WTC11 (cell line): ENCODE measurements at regions not wholly inside any gene's neighbourhood (a gene's known extent, or its start where the extent isn't known, plus 50 kb on each side); places are given as distances from the start of the nearest gene placed in this dataset.

ENCODE experiments used
- ATAC-seq: fragments of 200-7000 bp; cut with Tn5 transposase; 2 replicates; pipeline ENCODE4 v1.10.0; 2021; ENCODE audit warnings: mild to moderate bottlenecking, moderate library complexity
- CTCF ChIA-PET: fragments of 300-600 bp; sonication (Branson Sonifier 250); formaldehyde crosslinking; loops from one replicate; lab custom pipeline; 2021; ENCODE audit warnings: antibody characterized with exemption; lab: Charles Lee
- POLR2A ChIA-PET: fragments of 350-600 bp; sonication (Branson Sonifier 250); formaldehyde crosslinking; loops from one replicate; lab custom pipeline; 2021; ENCODE audit warnings: antibody characterized with exemption; lab: Charles Lee
- DNase-seq: peaks from one replicate; pipeline ENCODE4 v3.0.0; 2021; ENCODE audit warnings: low spot score
- H3K27ac Mint-ChIP-seq: 2 replicates; pipeline ENCODE4 v1.8.0; 2021; ENCODE audit warnings: mixed read lengths
- H3K27me3 Mint-ChIP-seq: 2 replicates; pipeline ENCODE4 v1.8.0; 2021; ENCODE audit warnings: low read depth, mild to moderate bottlenecking, moderate library complexity, mixed read lengths
- H3K36me3 Mint-ChIP-seq: 2 replicates; pipeline ENCODE4 v1.8.0; 2021; ENCODE audit warnings: mixed read lengths
- H3K4me1 Mint-ChIP-seq: 2 replicates; pipeline ENCODE4 v1.8.0; 2022; ENCODE audit warnings: mixed read lengths
- H3K4me3 Mint-ChIP-seq: 2 replicates; pipeline ENCODE4 v1.8.0; 2021; ENCODE audit warnings: mild to moderate bottlenecking, moderate library complexity, mixed read lengths
- H3K9me3 Mint-ChIP-seq: 2 replicates; pipeline ENCODE4 v1.8.0; 2021; ENCODE audit warnings: mixed read lengths
- AR ChIP-seq: fragments of 250-450 bp; sonication (Bioruptor Pico); IDR thresholded peaks from 2 replicates; pipeline ENCODE4 v1.9.0; 2021; ENCODE audit warnings: mild to moderate bottlenecking
- ATF2 ChIP-seq: sonication (generic); formaldehyde crosslinking; IDR thresholded peaks from 2 replicates; pipeline ENCODE4 v1.8.1; 2022; ENCODE audit warnings: low read depth, missing genetic modification reagents, borderline replicate concordance
- E2F4 ChIP-seq: sonication (generic); formaldehyde crosslinking; IDR thresholded peaks from 2 replicates; pipeline ENCODE4 v1.8.1; 2022; ENCODE audit warnings: low read depth, mild to moderate bottlenecking, moderate library complexity, missing genetic modification reagents, borderline replicate concordance
- MAX ChIP-seq: sonication (generic); formaldehyde crosslinking; IDR thresholded peaks from 2 replicates; pipeline ENCODE4 v1.8.0; 2022; ENCODE audit warnings: mild to moderate bottlenecking, missing genetic modification reagents
- NFATC4 ChIP-seq: fragments of 250-450 bp; sonication (Bioruptor Pico); IDR thresholded peaks from 2 replicates; pipeline ENCODE4 v1.9.0; 2021; ENCODE audit warnings: mild to moderate bottlenecking
- NR1H2 ChIP-seq: sonication (generic); formaldehyde crosslinking; IDR thresholded peaks from 2 replicates; pipeline ENCODE4 v1.9.0; 2021; ENCODE audit warnings: mild to moderate bottlenecking, moderate library complexity, missing genetic modification reagents
- PRRX2 ChIP-seq: fragments of 250-450 bp; sonication (Bioruptor Pico); IDR thresholded peaks from 2 replicates; pipeline ENCODE4 v1.8.0; 2021; ENCODE audit warnings: mild to moderate bottlenecking
- RELA ChIP-seq: sonication (generic); formaldehyde crosslinking; IDR thresholded peaks from 2 replicates; pipeline ENCODE4 v1.8.1; 2022; ENCODE audit warnings: missing genetic modification reagents, mild to moderate bottlenecking, borderline replicate concordance
- SMAD3 ChIP-seq: sonication (generic); formaldehyde crosslinking; IDR thresholded peaks from 2 replicates; pipeline ENCODE4 v1.8.0; 2022; ENCODE audit warnings: missing genetic modification reagents, mild to moderate bottlenecking, borderline replicate concordance
- TEAD1 ChIP-seq: sonication (generic); formaldehyde crosslinking; IDR thresholded peaks from 2 replicates; pipeline ENCODE4 v1.8.0; 2022; ENCODE audit warnings: mild to moderate bottlenecking, missing genetic modification reagents
- ZBTB43 ChIP-seq: sonication (generic); formaldehyde crosslinking; IDR thresholded peaks from 2 replicates; pipeline ENCODE4 v1.8.1; 2023; ENCODE audit warnings: mild to moderate bottlenecking, missing genetic modification reagents
- ZNF219 ChIP-seq: sonication (generic); formaldehyde crosslinking; IDR thresholded peaks from 2 replicates; pipeline ENCODE4 v1.8.0; 2023; ENCODE audit warnings: missing genetic modification reagents, mild to moderate bottlenecking, borderline replicate concordance
- ZNF232 ChIP-seq: sonication (generic); formaldehyde crosslinking; IDR thresholded peaks from 2 replicates; pipeline ENCODE4 v1.8.0; 2022; ENCODE audit warnings: mild to moderate bottlenecking, missing genetic modification reagents
- ZNF317 ChIP-seq: sonication (generic); formaldehyde crosslinking; IDR thresholded peaks from 2 replicates; pipeline ENCODE4 v1.8.1; 2023; ENCODE audit warnings: low read depth, mild to moderate bottlenecking, moderate library complexity, missing genetic modification reagents, borderline replicate concordance
- TF ChIP-seq, protein P1 (sequence below): sonication (generic); formaldehyde crosslinking; IDR thresholded peaks from 2 replicates; pipeline ENCODE4 v1.8.0; 2022; ENCODE audit warnings: mild to moderate bottlenecking, missing genetic modification reagents

DNA sequence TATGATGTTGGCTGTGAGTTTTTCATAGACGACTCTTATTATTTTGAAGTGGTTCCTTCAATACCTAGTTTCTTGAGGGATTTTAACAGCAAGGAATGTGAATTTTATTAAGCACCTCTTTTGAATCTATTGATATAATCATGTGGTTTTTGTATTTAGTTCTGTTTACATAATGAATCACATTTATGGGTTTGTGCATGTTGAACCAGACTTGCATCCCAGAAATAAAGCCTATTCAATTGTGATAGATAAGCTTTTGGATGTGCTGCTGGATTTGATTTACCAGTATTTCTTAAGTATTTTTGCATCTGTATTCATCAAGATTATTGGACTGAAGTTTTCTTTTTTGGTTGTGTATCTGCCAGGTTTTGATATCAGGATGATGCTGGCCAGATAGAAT is 131.6 kb upstream of the SCN7A start (continued):
- TF ChIP-seq ATF2 (CRISPR knock-in tag) (no peak), ZNF317 (CRISPR knock-in tag) (no peak), MAX (CRISPR knock-in tag) (no peak), ZBTB43 (CRISPR knock-in tag) (no peak)

GRCh38 chr2:166614503-166614902 is 120.5 kb upstream of the SCN7A start:
- POLR2A ChIA-PET: no interaction called here
- H3K27me3 Mint-ChIP-seq: peaks cover 21% of the 10 kb centered on the region

More at GRCh38 chr2:166614503-166614902, 120.5 kb upstream of the SCN7A start:
- Mint-ChIP-seq H3K9me3 (peaks cover 25% of the 10 kb centered on the region), H3K4me1 (peaks cover 31% of the 10 kb centered on the region), H3K4me3 (no peak overlapping the region), H3K27ac (no peak overlapping the region), H3K36me3 (peaks cover 11% of the 10 kb centered on the region)
- CTCF ChIA-PET: interaction anchor here (1.1 to 1.3 kb wide), 2 partner anchors 16 to 98 kb away, joined by 3 read pairs; no protein-coding TSS in a partner anchor
- ATAC-seq (no peak), DNase-seq (no peak)
- TF ChIP-seq RELA (CRISPR knock-in tag) (no peak), NR1H2 (no peak), NFATC4 (no peak), AR (CRISPR knock-in tag) (no peak), PRRX2 (CRISPR knock-in tag) (no peak), ZNF219 (CRISPR knock-in tag) (no peak), ZNF232 (CRISPR knock-in tag) (no peak), TEAD1 (CRISPR knock-in tag) (no peak), SMAD3 (CRISPR knock-in tag) (no peak), E2F4 (CRISPR knock-in tag) (no peak)
- TF ChIP-seq, protein P1, sequence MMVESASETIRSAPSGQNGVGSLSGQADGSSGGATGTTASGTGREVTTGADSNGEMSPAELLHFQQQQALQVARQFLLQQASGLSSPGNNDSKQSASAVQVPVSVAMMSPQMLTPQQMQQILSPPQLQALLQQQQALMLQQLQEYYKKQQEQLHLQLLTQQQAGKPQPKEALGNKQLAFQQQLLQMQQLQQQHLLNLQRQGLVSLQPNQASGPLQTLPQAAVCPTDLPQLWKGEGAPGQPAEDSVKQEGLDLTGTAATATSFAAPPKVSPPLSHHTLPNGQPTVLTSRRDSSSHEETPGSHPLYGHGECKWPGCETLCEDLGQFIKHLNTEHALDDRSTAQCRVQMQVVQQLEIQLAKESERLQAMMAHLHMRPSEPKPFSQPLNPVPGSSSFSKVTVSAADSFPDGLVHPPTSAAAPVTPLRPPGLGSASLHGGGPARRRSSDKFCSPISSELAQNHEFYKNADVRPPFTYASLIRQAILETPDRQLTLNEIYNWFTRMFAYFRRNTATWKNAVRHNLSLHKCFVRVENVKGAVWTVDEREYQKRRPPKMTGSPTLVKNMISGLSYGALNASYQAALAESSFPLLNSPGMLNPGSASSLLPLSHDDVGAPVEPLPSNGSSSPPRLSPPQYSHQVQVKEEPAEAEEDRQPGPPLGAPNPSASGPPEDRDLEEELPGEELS (CRISPR knock-in tag): no peak
